Heart right ventricle (tissue), 16 donors: ENCODE measurements at regions not wholly inside any gene's neighbourhood (a gene's known extent, or its start where the extent isn't known, plus 50 kb on each side); places are given as distances from the start of the nearest gene placed in this dataset.

ENCODE experiments used
- ATAC-seq, 8 donors: fragments of 200-7000 bp; cut with Tn5 transposase; one replicate each; pipeline ENCODE4 v1.9.1; 2020; ENCODE audit warnings: mild to moderate bottlenecking in 8 of 8, moderate library complexity in 8 of 8, moderate number of reproducible peaks in 1 of 8
- DNase-seq, 2 donors: peaks; one replicate each; pipeline ENCODE4 v3.0.0-alpha.2; 2020
- H3K27ac ChIP-seq, 10 donors: fragments of 200-600 bp; sonication (generic) in 2 of 10; one replicate each; pipeline versions ENCODE4 v1.5.0 to v1.8.0; 2020 to 2022; ENCODE audit warnings: mild to moderate bottlenecking in 3 of 10
- H3K27me3 ChIP-seq, 7 donors: fragments of 200-600 bp; one replicate each; pipeline ENCODE4 v1.8.0; 2021 to 2022; ENCODE audit warnings: mild to moderate bottlenecking in 2 of 7
- H3K36me3 ChIP-seq, 9 donors: fragments of 200-600 bp; sonication (generic) in 1 of 9; one replicate each; pipeline versions ENCODE4 v1.5.0 to v1.8.0; 2020 to 2022; ENCODE audit warnings: mild to moderate bottlenecking in 2 of 9
- H3K4me1 ChIP-seq, 9 donors: fragments of 200-600 bp; sonication (generic) in 1 of 9; one replicate each; pipeline versions ENCODE4 v1.5.0 to v1.8.0; 2020 to 2022; ENCODE audit warnings: mild to moderate bottlenecking in 4 of 9
- H3K4me3 ChIP-seq, 10 donors: fragments of 200-600 bp; sonication (generic) in 2 of 10; one replicate each; pipeline versions ENCODE4 v1.5.0 to v1.8.0; 2020 to 2022; ENCODE audit warnings: mild to moderate bottlenecking in 7 of 10, moderate library complexity in 2 of 10
- H3K9me3 ChIP-seq, 11 donors: fragments of 200-600 bp in 10 of 11; sonication (generic) in 2 of 11; one replicate each; pipeline versions ENCODE4 v1.5.0 to v1.8.0; 2013 to 2022; ENCODE audit warnings: mild to moderate bottlenecking in 2 of 11, control low read depth in 1 of 11, moderate library complexity in 1 of 11
- WGBS, 2 donors: extraction: QIAGEN DNeasy Blood & Tissue Kit; methylation state at CpG; one replicate each; pipeline ENCODE4 v1.1.7; 2013; ENCODE audit warnings: inconsistent platforms in 1 of 2; 5-methylcytosine and 5-hydroxymethylcytosine counted together
- intact Hi-C, 10 donors: fragments of 100-400 bp; cut with DNase I; formaldehyde crosslinking; loops; one replicate each; pipeline versions ENCODE4 v1.11.1 to v1.14.2; 2022
- TF ChIP-seq, protein P1 (sequence below), 9 donors: fragments of 200-600 bp; sonication (generic) in 2 of 9; IDR thresholded peaks; one replicate each; pipeline versions ENCODE4 v1.5.0 to v1.8.0; 2021 to 2022; ENCODE audit warnings: antibody characterized with exemption in 9 of 9, mild to moderate bottlenecking in 5 of 9, moderate library complexity in 1 of 9
- donor health status: Arrhythmogenic right ventricular cardiomyopathy.
- donor health status: ischemic (EF 13 %, LVEDD 7.1; RV severe dilation, severe dysfunction).
- donor health status: healthy with polysubstance abuse.
- donor health status: DM: no; HTN: yes; CAD: no.
- donor health status: DM: no; HTN: no; CAD: no.
- donor health status: ischemic (EF 25% LVEDD 6.9; RV normal size, moderate dysfunction).
- donor health status: ischemic (EF 25% LVEDD 5.7; RV mildly dilated, moderate dysfunction).
- donor health status: healthy.
- donor health status: DM: yes; HTN: yes; CAD: no.
- donor health status: Ischemic cardiomyopathy.
- donor health status: ischemic (EF 35%, LVEDD 5.7; RV mildly dilated, moderate dysfunction).
- donor health status: nonischemic (EF 11% LVEDD 7.7; RV severe dilation, severe dysfunction).
- donor health status: DM: yes; HTN: yes; CAD: no.
- donor health status: PGD.
- donor health status: ischemic (EF 29% LVEDD 5.4; RV normal size, mild dysfunction).
- donor health status: nonischemic (EF 23%, LVEDD 6.1; RV moderate dilation, normal function).

DNA sequence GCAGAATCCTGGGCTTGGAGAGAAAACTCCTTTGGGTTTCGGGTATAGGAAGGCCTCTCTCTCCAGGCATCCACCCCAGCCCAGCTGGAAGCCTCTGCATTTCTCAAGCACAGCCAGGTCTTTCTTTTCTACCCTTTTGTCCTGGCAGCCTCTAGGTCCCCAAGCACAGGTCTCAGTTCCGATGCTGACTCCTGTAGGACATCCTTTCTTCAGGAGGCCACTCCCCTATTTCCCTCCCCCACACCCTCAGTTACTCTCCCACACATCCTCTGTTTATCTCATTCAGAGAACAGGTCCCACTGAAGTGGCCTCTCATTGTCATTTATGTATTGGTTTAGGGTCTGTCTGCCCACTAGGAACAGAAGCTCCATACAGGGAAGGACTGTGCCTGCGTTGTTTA is 352.6 kb downstream of the VRK1 start:
- Histone ChIP-seq H3K27me3 (peaks cover 0 to 3% (median 0%) of the 10 kb centered on the region in 7 donors), H3K27ac (no peak overlapping the region), H3K4me3 (no peak overlapping the region), H3K9me3 (no peaks in the 10 kb centered on the region), H3K4me1 (no peaks in the 10 kb centered on the region), H3K36me3 (no peaks in the 10 kb centered on the region)
- ATAC-seq = no peak
- 56% methylated on average over 3 of the region's 3 CpGs for WGBS, 2 donors
- no peak for DNase-seq
- TF ChIP-seq, protein P1, sequence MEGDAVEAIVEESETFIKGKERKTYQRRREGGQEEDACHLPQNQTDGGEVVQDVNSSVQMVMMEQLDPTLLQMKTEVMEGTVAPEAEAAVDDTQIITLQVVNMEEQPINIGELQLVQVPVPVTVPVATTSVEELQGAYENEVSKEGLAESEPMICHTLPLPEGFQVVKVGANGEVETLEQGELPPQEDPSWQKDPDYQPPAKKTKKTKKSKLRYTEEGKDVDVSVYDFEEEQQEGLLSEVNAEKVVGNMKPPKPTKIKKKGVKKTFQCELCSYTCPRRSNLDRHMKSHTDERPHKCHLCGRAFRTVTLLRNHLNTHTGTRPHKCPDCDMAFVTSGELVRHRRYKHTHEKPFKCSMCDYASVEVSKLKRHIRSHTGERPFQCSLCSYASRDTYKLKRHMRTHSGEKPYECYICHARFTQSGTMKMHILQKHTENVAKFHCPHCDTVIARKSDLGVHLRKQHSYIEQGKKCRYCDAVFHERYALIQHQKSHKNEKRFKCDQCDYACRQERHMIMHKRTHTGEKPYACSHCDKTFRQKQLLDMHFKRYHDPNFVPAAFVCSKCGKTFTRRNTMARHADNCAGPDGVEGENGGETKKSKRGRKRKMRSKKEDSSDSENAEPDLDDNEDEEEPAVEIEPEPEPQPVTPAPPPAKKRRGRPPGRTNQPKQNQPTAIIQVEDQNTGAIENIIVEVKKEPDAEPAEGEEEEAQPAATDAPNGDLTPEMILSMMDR (IDR thresholded peaks at IDR 0.05) = no peak
- intact Hi-C loops = no loop called here

- TF ChIP-seq, protein P1 (IDR thresholded peaks at IDR 0.05) = no peak
- Histone ChIP-seq H3K4me3 (no peak overlapping the region), H3K36me3 (no peaks in the 10 kb centered on the region), H3K27ac (no peak overlapping the region), H3K4me1 (no peaks in the 10 kb centered on the region), H3K27me3 (peaks cover 0 to 15% (median 7%) of the 10 kb centered on the region in 7 donors), H3K9me3 (no peaks in the 10 kb centered on the region)
- 76 to 80% methylated on average over 6 of the region's 6 CpGs for WGBS, 2 donors
- ATAC-seq = no peak
- DNase-seq = no peak
- intact Hi-C loops = no loop called here
These were observed 356.3 kb downstream of the VRK1 start for GRCh38 chr14:97153527-97153926.

DNA sequence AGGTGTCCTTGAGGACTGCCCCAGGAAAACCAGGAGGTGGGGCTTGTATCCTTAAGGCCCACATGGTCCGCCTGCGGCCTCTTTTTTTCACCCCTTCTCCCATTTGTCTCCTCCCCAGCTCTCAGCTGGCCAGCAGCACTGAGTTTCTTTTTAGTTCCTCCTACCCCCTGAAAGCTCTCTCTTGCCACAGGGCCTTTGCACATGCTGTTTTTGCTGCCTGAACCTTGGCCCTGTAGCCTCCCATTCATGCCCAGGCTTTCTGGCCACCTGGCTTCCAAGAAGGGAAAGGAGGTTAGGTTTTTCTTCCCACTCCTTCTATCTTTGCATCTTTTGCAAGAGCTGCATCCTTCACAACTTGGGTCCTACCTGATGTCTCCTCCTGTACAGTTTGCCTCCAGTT is 358.1 kb downstream of the VRK1 start:
- H3K27ac ChIP-seq = no peak overlapping the region
- DNase-seq = no peak
- TF ChIP-seq, protein P1 (IDR thresholded peaks at IDR 0.05) = no peak
- peaks cover 0 to 15% (median 7%) of the 10 kb centered on the region in 7 donors for H3K27me3 ChIP-seq
- ATAC-seq = no peak
- no peak overlapping the region for H3K4me3 ChIP-seq
- peaks cover 0 to 11% (median 0%) of the 10 kb centered on the region in 11 donors for H3K9me3 ChIP-seq
- no peaks in the 10 kb centered on the region for H3K36me3 ChIP-seq
- H3K4me1 ChIP-seq = no peaks in the 10 kb centered on the region
- 76 to 83% methylated on average over 2 of the region's 2 CpGs for WGBS, 2 donors
- intact Hi-C loops = no loop called here

- WGBS, 2 donors = 42 to 52% methylated on average over 4 of the region's 4 CpGs
- no peak for ATAC-seq
- DNase-seq = no peak
- H3K27me3 ChIP-seq = peaks cover 0 to 15% (median 7%) of the 10 kb centered on the region in 7 donors
- H3K36me3 ChIP-seq = no peaks in the 10 kb centered on the region
- TF ChIP-seq, protein P1 (IDR thresholded peaks at IDR 0.05) = no peak
- peaks cover 0 to 12% (median 0%) of the 10 kb centered on the region in 11 donors for H3K9me3 ChIP-seq
- no peak overlapping the region for H3K4me3 ChIP-seq
- no peak overlapping the region for H3K27ac ChIP-seq
- H3K4me1 ChIP-seq = no peaks in the 10 kb centered on the region
- intact Hi-C loops = no loop called here
These were observed 358.6 kb downstream of the VRK1 start for GRCh38 chr14:97155814-97156213.
